KMS-11 (cell line): ENCODE measurements at regions not wholly inside any gene's neighbourhood (a gene's known extent, or its start where the extent isn't known, plus 50 kb on each side); places are given as distances from the start of the nearest gene placed in this dataset.

Experiments used
- H2AFZ ChIP-seq: fragments of 200-600 bp; sonication (generic); 2 replicates; pipeline ENCODE4 v1.6.1; 2016; ENCODE audit warnings: antibody characterized with exemption, mixed run types, low read depth
- H3K27ac ChIP-seq: fragments of 200-600 bp; sonication (generic); 2 replicates; pipeline ENCODE4 v1.6.1; 2016; ENCODE audit warnings: mild to moderate bottlenecking, mixed run types
- H3K27me3 ChIP-seq: fragments of 200-600 bp; sonication (generic); 2 replicates; pipeline ENCODE4 v1.6.1; 2017; ENCODE audit warnings: mild to moderate bottlenecking, low read depth, mixed run types, moderate library complexity; ENCODE audit not compliant: insufficient read depth
- H3K36me3 ChIP-seq: fragments of 200-600 bp; sonication (generic); 2 replicates; pipeline ENCODE4 v1.6.1; 2017; ENCODE audit warnings: mild to moderate bottlenecking, mixed run types; ENCODE audit not compliant: insufficient read depth
- H3K4me1 ChIP-seq: fragments of 200-600 bp; sonication (generic); 2 replicates; pipeline ENCODE4 v1.6.1; 2016; ENCODE audit warnings: mild to moderate bottlenecking, low read depth, mixed run types; ENCODE audit not compliant: poor library complexity, severe bottlenecking
- H3K4me2 ChIP-seq: fragments of 200-600 bp; sonication (generic); 2 replicates; pipeline ENCODE4 v1.7.0; 2016; ENCODE audit warnings: mild to moderate bottlenecking, mixed run types
- H3K4me3 ChIP-seq: fragments of 200-600 bp; sonication (generic); IDR thresholded peaks from 2 replicates; pipeline ENCODE4 v1.6.1; 2017; ENCODE audit warnings: low read depth, low read length, mixed read lengths; ENCODE audit not compliant: insufficient read depth
- H3K79me2 ChIP-seq: fragments of 200-600 bp; sonication (generic); 2 replicates; pipeline ENCODE4 v1.6.1; 2016; ENCODE audit warnings: low read depth, mixed run types; ENCODE audit not compliant: insufficient read depth
- H3K9ac ChIP-seq: fragments of 200-600 bp; sonication (generic); 2 replicates; pipeline ENCODE4 v1.6.1; 2016; ENCODE audit warnings: mild to moderate bottlenecking, mixed run types
- H4K20me1 ChIP-seq: fragments of 200-600 bp; sonication (generic); 2 replicates; pipeline ENCODE4 v1.6.1; 2016; ENCODE audit warnings: mild to moderate bottlenecking, mixed run types; ENCODE audit not compliant: insufficient read depth
- CTCF ChIP-seq: fragments of 200-600 bp; sonication (generic); conservative IDR thresholded peaks from 2 replicates; pipeline ENCODE4 v1.6.1; 2017; ENCODE audit warnings: low read depth, mild to moderate bottlenecking, antibody characterized with exemption, low read length, moderate library complexity, mixed read lengths

- no peak overlapping the region for H3K4me3 ChIP-seq
- no peak overlapping the region for H3K27ac ChIP-seq
- H3K4me2 ChIP-seq, result no peak overlapping the region
- no peaks in the 10 kb centered on the region for H3K79me2 ChIP-seq
- no peaks in the 10 kb centered on the region for H3K36me3 ChIP-seq
- no peaks in the 10 kb centered on the region for H3K4me1 ChIP-seq
- no peak overlapping the region for H3K9ac ChIP-seq
- H4K20me1 ChIP-seq, result no peaks in the 10 kb centered on the region
- H2AFZ ChIP-seq, result no peak overlapping the region
- no peaks in the 10 kb centered on the region for H3K27me3 ChIP-seq
- no peak for TF ChIP-seq CTCF
Measured at GRCh38 chr21:27646056-27646455, 679.2 kb upstream of the ADAMTS5 start.

- Histone ChIP-seq H3K36me3 (no peaks in the 10 kb centered on the region), H3K4me1 (no peaks in the 10 kb centered on the region), H3K4me2 (no peak overlapping the region), H3K79me2 (no peaks in the 10 kb centered on the region), H2AFZ (no peak overlapping the region), H3K27ac (no peak overlapping the region), H4K20me1 (no peaks in the 10 kb centered on the region), H3K9ac (no peak overlapping the region), H3K27me3 (no peaks in the 10 kb centered on the region), H3K4me3 (no peak overlapping the region)
- TF ChIP-seq CTCF, result no peak
Measured at GRCh38 chr21:27645285-27645684, 678.4 kb upstream of the ADAMTS5 start.

GRCh38 chr21:27643326-27643725 is 676.4 kb upstream of the ADAMTS5 start:
- Histone ChIP-seq H4K20me1 (no peaks in the 10 kb centered on the region), H3K4me2 (no peak overlapping the region), H3K27ac (no peak overlapping the region), H3K79me2 (no peaks in the 10 kb centered on the region), H3K4me1 (no peaks in the 10 kb centered on the region), H3K36me3 (no peaks in the 10 kb centered on the region), H3K4me3 (no peak overlapping the region), H3K27me3 (no peaks in the 10 kb centered on the region), H2AFZ (no peak overlapping the region), H3K9ac (no peak overlapping the region)
- TF ChIP-seq CTCF, result no peak

GRCh38 chr21:27639286-27639685 is 672.4 kb upstream of the ADAMTS5 start:
- Histone ChIP-seq H3K79me2 (no peaks in the 10 kb centered on the region), H3K9ac (no peak overlapping the region), H3K4me1 (no peaks in the 10 kb centered on the region), H2AFZ (no peak overlapping the region), H3K27ac (no peak overlapping the region), H4K20me1 (no peaks in the 10 kb centered on the region), H3K4me3 (no peak overlapping the region), H3K36me3 (no peaks in the 10 kb centered on the region), H3K27me3 (no peaks in the 10 kb centered on the region), H3K4me2 (no peak overlapping the region)
- no peak for TF ChIP-seq CTCF

GRCh38 chr21:27636656-27637055 is 669.8 kb upstream of the ADAMTS5 start:
- Histone ChIP-seq H3K36me3 (no peaks in the 10 kb centered on the region), H2AFZ (no peak overlapping the region), H3K4me3 (no peak overlapping the region), H3K4me2 (no peak overlapping the region), H3K27ac (no peak overlapping the region), H3K27me3 (no peaks in the 10 kb centered on the region), H4K20me1 (no peaks in the 10 kb centered on the region), H3K4me1 (no peaks in the 10 kb centered on the region), H3K79me2 (no peaks in the 10 kb centered on the region), H3K9ac (no peak overlapping the region)
- TF ChIP-seq CTCF, result no peak
